ENCODE measurements at regions not wholly inside any gene's neighbourhood (a gene's known extent, or its start where the extent isn't known, plus 50 kb on each side); places are given as distances from the start of the nearest gene placed in this dataset.

GRCh38 chr2:142323206-142323605 lies 192.4 kb upstream of the LRP1B start:
- TF ChIP-seq CTCF (IDR thresholded peaks at IDR 0.05; ENCODE audit: control extremely low read depth in 1 of 3, insufficient read depth in 1 of 3, low read depth in 1 of 3, low read length in 3 of 3) = no peak
- TF ChIP-seq BCL11A (IDR thresholded peaks at IDR 0.05; ENCODE audit: low read depth in 2 of 2, low read length in 2 of 2) = no peak
- TF ChIP-seq TCF12 (IDR thresholded peaks at IDR 0.05; ENCODE audit: low read depth, low read length) = no peak

Data from H1 (cell line).